ENCODE measurements at regions not wholly inside any gene's neighbourhood (a gene's known extent, or its start where the extent isn't known, plus 50 kb on each side); places are given as distances from the start of the nearest gene placed in this dataset.
"Not testable (repeated sequence)": the region's sequence is repeated elsewhere in the genome, so short reads cannot be mapped to it uniquely, and the experiment has no call there.

GRCh38 chr6:93745306-93745705 is 325.9 kb upstream of the EPHA7 start:
- DNase-seq = no peak

GRCh38 chr6:93735099-93735498 is 315.7 kb upstream of the EPHA7 start:
- DNase-seq = no peak

GRCh38 chr6:93731306-93731705 is 311.9 kb upstream of the EPHA7 start:
- no peak for DNase-seq

- DNase-seq = no peak
Measured at GRCh38 chr6:93728150-93728549, 308.8 kb upstream of the EPHA7 start.

GRCh38 chr6:93727447-93727846 is 308.1 kb upstream of the EPHA7 start:
- no peak for DNase-seq

- peak; percentile 8 for DNase-seq
Measured at GRCh38 chr6:93721386-93722048, 302.2 kb upstream of the EPHA7 start.

GRCh38 chr6:93713974-93714373 is 294.6 kb upstream of the EPHA7 start:
- no peak for DNase-seq

- no peak for DNase-seq
Measured at GRCh38 chr6:93703431-93703830, 284.1 kb upstream of the EPHA7 start.

GRCh38 chr6:93701526-93701925 is 282.2 kb upstream of the EPHA7 start:
- DNase-seq = no peak

GRCh38 chr6:93685494-93685893 is 266.1 kb upstream of the EPHA7 start:
- no peak for DNase-seq

- DNase-seq = no peak
Measured at GRCh38 chr6:93684339-93684738, 265.0 kb upstream of the EPHA7 start.

GRCh38 chr6:93679836-93680235 is 260.5 kb upstream of the EPHA7 start:
- no peak for DNase-seq

- no peak for DNase-seq
Measured at GRCh38 chr6:93678841-93679454, 259.6 kb upstream of the EPHA7 start.

- no peak for DNase-seq
Measured at GRCh38 chr6:93677264-93677965, 258.1 kb upstream of the EPHA7 start.

GRCh38 chr6:93676581-93676980 is 257.2 kb upstream of the EPHA7 start:
- DNase-seq = no peak

- DNase-seq = no peak
Measured at GRCh38 chr6:93675856-93676417, 256.6 kb upstream of the EPHA7 start.

- no peak for DNase-seq
Measured at GRCh38 chr6:93663111-93663510, 243.8 kb upstream of the EPHA7 start.

GRCh38 chr6:93654548-93654947 is 235.2 kb upstream of the EPHA7 start:
- no peak for DNase-seq

GRCh38 chr6:93644611-93645010 is 225.3 kb upstream of the EPHA7 start:
- no peak for DNase-seq

GRCh38 chr6:93639126-93639525 is 219.8 kb upstream of the EPHA7 start:
- DNase-seq = no peak

- not testable (repeated sequence) for DNase-seq
Measured at GRCh38 chr6:93636987-93637664, 217.8 kb upstream of the EPHA7 start.

- no peak for DNase-seq
Measured at GRCh38 chr6:93624408-93624807, 205.0 kb upstream of the EPHA7 start.

- DNase-seq = no peak
Measured at GRCh38 chr6:93621442-93621841, 202.1 kb upstream of the EPHA7 start.

Data from NCI-H526 treated with DMSO at 0.1 percent for 48 hours (cell line).